KMS-11 (cell line): ENCODE measurements at regions not wholly inside any gene's neighbourhood (a gene's known extent, or its start where the extent isn't known, plus 50 kb on each side); places are given as distances from the start of the nearest gene placed in this dataset.

Source experiments
- H2AFZ ChIP-seq: fragments of 200-600 bp; sonication (generic); 2 replicates; pipeline ENCODE4 v1.6.1; 2016; ENCODE audit warnings: antibody characterized with exemption, mixed run types, low read depth
- H3K27ac ChIP-seq: fragments of 200-600 bp; sonication (generic); 2 replicates; pipeline ENCODE4 v1.6.1; 2016; ENCODE audit warnings: mild to moderate bottlenecking, mixed run types
- H3K27me3 ChIP-seq: fragments of 200-600 bp; sonication (generic); 2 replicates; pipeline ENCODE4 v1.6.1; 2017; ENCODE audit warnings: mild to moderate bottlenecking, low read depth, mixed run types, moderate library complexity; ENCODE audit not compliant: insufficient read depth
- H3K36me3 ChIP-seq: fragments of 200-600 bp; sonication (generic); 2 replicates; pipeline ENCODE4 v1.6.1; 2017; ENCODE audit warnings: mild to moderate bottlenecking, mixed run types; ENCODE audit not compliant: insufficient read depth
- H3K4me1 ChIP-seq: fragments of 200-600 bp; sonication (generic); 2 replicates; pipeline ENCODE4 v1.6.1; 2016; ENCODE audit warnings: mild to moderate bottlenecking, low read depth, mixed run types; ENCODE audit not compliant: poor library complexity, severe bottlenecking
- H3K4me2 ChIP-seq: fragments of 200-600 bp; sonication (generic); 2 replicates; pipeline ENCODE4 v1.7.0; 2016; ENCODE audit warnings: mild to moderate bottlenecking, mixed run types
- H3K4me3 ChIP-seq: fragments of 200-600 bp; sonication (generic); IDR thresholded peaks from 2 replicates; pipeline ENCODE4 v1.6.1; 2017; ENCODE audit warnings: low read depth, low read length, mixed read lengths; ENCODE audit not compliant: insufficient read depth
- H3K79me2 ChIP-seq: fragments of 200-600 bp; sonication (generic); 2 replicates; pipeline ENCODE4 v1.6.1; 2016; ENCODE audit warnings: low read depth, mixed run types; ENCODE audit not compliant: insufficient read depth
- H3K9ac ChIP-seq: fragments of 200-600 bp; sonication (generic); 2 replicates; pipeline ENCODE4 v1.6.1; 2016; ENCODE audit warnings: mild to moderate bottlenecking, mixed run types
- H4K20me1 ChIP-seq: fragments of 200-600 bp; sonication (generic); 2 replicates; pipeline ENCODE4 v1.6.1; 2016; ENCODE audit warnings: mild to moderate bottlenecking, mixed run types; ENCODE audit not compliant: insufficient read depth
- CTCF ChIP-seq: fragments of 200-600 bp; sonication (generic); conservative IDR thresholded peaks from 2 replicates; pipeline ENCODE4 v1.6.1; 2017; ENCODE audit warnings: low read depth, mild to moderate bottlenecking, antibody characterized with exemption, low read length, moderate library complexity, mixed read lengths

GRCh38 chr5:60226128-60226527, 332.6 kb upstream of the PDE4D start:
- TF ChIP-seq CTCF, result no peak
- H3K27me3 ChIP-seq, result no peaks in the 10 kb centered on the region
- H3K4me3 ChIP-seq, result no peak overlapping the region
- H3K4me2 ChIP-seq, result no peak overlapping the region
- H4K20me1 ChIP-seq, result no peaks in the 10 kb centered on the region
- no peaks in the 10 kb centered on the region for H3K4me1 ChIP-seq
- H3K36me3 ChIP-seq, result no peaks in the 10 kb centered on the region
- H2AFZ ChIP-seq, result no peak overlapping the region
- H3K9ac ChIP-seq, result no peak overlapping the region
- H3K27ac ChIP-seq, result no peak overlapping the region
- no peaks in the 10 kb centered on the region for H3K79me2 ChIP-seq

DNA sequence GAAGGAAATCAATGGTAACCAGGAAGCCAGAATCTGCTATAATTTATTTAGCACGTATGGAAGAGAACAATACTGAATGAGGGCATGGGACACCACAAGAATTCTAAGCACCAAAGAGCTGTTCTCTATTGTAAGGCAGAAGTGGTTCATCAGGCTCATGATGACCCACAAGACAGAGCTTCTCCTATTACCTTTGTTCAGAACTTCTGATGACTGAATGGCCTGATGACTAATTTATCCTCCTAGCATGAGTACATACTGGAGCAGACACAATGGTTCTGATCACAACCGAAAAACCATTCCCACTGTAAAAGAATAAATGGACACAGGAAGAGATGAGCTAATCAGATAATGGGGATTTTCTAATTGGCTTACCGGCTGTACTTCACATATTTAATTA, 329.8 kb upstream of the PDE4D start:
- Histone ChIP-seq H3K9ac (no peak overlapping the region), H3K4me1 (no peaks in the 10 kb centered on the region), H3K79me2 (no peaks in the 10 kb centered on the region), H3K27me3 (no peaks in the 10 kb centered on the region), H3K4me2 (no peak overlapping the region), H3K4me3 (no peak overlapping the region), H3K36me3 (no peaks in the 10 kb centered on the region), H2AFZ (no peak overlapping the region), H4K20me1 (no peaks in the 10 kb centered on the region), H3K27ac (no peak overlapping the region)
- no peak for TF ChIP-seq CTCF

- Histone ChIP-seq H3K79me2 (no peaks in the 10 kb centered on the region), H3K4me2 (no peak overlapping the region), H3K36me3 (no peaks in the 10 kb centered on the region), H4K20me1 (no peaks in the 10 kb centered on the region), H3K4me3 (no peak overlapping the region), H2AFZ (no peak overlapping the region), H3K27ac (no peak overlapping the region), H3K9ac (no peak overlapping the region), H3K4me1 (no peaks in the 10 kb centered on the region), H3K27me3 (no peaks in the 10 kb centered on the region)
- TF ChIP-seq CTCF, result no peak
Measured at GRCh38 chr5:60219921-60220320, 326.4 kb upstream of the PDE4D start.

DNA sequence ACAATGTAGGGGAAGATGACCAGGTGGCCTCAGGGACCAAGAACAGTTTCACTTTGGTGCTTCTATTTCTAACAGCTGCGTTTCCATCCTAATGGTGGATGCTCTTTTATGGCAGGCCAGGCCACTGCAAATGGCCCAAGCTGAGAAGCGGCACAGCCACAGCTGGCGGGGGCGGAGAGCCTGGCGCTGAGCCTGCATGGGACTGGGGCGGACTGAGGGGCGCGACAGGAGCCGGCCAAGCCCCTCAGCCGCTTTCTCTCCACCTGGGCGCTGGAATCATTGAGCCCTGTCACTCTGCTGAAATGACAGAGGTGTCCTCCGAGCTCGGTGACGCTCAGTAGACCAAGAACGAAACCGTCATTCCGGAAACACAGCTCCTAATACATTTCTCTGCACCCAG, 317.3 kb upstream of the PDE4D start:
- Histone ChIP-seq H3K36me3 (no peaks in the 10 kb centered on the region), H4K20me1 (no peaks in the 10 kb centered on the region), H3K9ac (no peak overlapping the region), H3K27ac (no peak overlapping the region), H3K4me3 (no peak overlapping the region), H3K27me3 (no peaks in the 10 kb centered on the region), H3K4me2 (no peak overlapping the region), H2AFZ (no peak overlapping the region), H3K79me2 (no peaks in the 10 kb centered on the region), H3K4me1 (no peaks in the 10 kb centered on the region)
- TF ChIP-seq CTCF, result no peak
